Limb (tissue), 2 donors: ENCODE measurements at regions not wholly inside any gene's neighbourhood (a gene's known extent, or its start where the extent isn't known, plus 50 kb on each side); places are given as distances from the start of the nearest gene placed in this dataset.
"Not testable (repeated sequence)": the region's sequence is repeated elsewhere in the genome, so short reads cannot be mapped to it uniquely, and the experiment has no call there.

Experiments used
- DNase-seq, 2 donors: peaks; one replicate each; pipeline ENCODE4 v3.0.0-alpha.2; 2016; ENCODE audit errors: extremely low spot score in 2 of 2

GRCh38 chr2:91742973-91743490 is 3051.6 kb downstream of the RPIA start:
- DNase-seq: not testable (repeated sequence)

- DNase-seq: not testable (repeated sequence)
Observed at GRCh38 chr2:91743910-91744309, 3052.4 kb downstream of the RPIA start.

- not testable (repeated sequence) for DNase-seq
Observed at GRCh38 chr2:91744700-91745141, 3053.2 kb downstream of the RPIA start.

- DNase-seq: no peak
Observed at GRCh38 chr2:91748902-91749301, 3057.4 kb downstream of the RPIA start.

- DNase-seq: not testable (repeated sequence)
Observed at GRCh38 chr2:91749665-91750064, 3058.2 kb downstream of the RPIA start.

GRCh38 chr2:91759361-91759941 is 3068.0 kb downstream of the RPIA start:
- DNase-seq: not testable (repeated sequence)

- DNase-seq: not testable (repeated sequence)
Observed at GRCh38 chr2:91760672-91761071, 3069.2 kb downstream of the RPIA start.

- not testable (repeated sequence) for DNase-seq
Observed at GRCh38 chr2:91762312-91762711, 3070.8 kb downstream of the RPIA start.

- not testable (repeated sequence) for DNase-seq
Observed at GRCh38 chr2:91763710-91764109, 3072.2 kb downstream of the RPIA start.

- peak in 1 of 2 donors; percentile 52 for DNase-seq
Observed at GRCh38 chr2:91764581-91765002, 3073.1 kb downstream of the RPIA start.

- DNase-seq: not testable (repeated sequence)
Observed at GRCh38 chr2:91765018-91765754, 3073.7 kb downstream of the RPIA start.

- DNase-seq: not testable (repeated sequence)
Observed at GRCh38 chr2:91766349-91767048, 3075.0 kb downstream of the RPIA start.

- DNase-seq: not testable (repeated sequence)
Observed at GRCh38 chr2:91768301-91768700, 3076.8 kb downstream of the RPIA start.

GRCh38 chr2:91768997-91769396 is 3077.5 kb downstream of the RPIA start:
- DNase-seq: not testable (repeated sequence)

GRCh38 chr2:91770046-91770575 is 3078.6 kb downstream of the RPIA start:
- not testable (repeated sequence) for DNase-seq

- not testable (repeated sequence) for DNase-seq
Observed at GRCh38 chr2:91771604-91772003, 3080.1 kb downstream of the RPIA start.

- not testable (repeated sequence) for DNase-seq
Observed at GRCh38 chr2:91772240-91772937, 3080.9 kb downstream of the RPIA start.

GRCh38 chr2:91773810-91774209 is 3082.3 kb downstream of the RPIA start:
- not testable (repeated sequence) for DNase-seq

- not testable (repeated sequence) for DNase-seq
Observed at GRCh38 chr2:91775193-91775592, 3083.7 kb downstream of the RPIA start.

- DNase-seq: not testable (repeated sequence)
Observed at GRCh38 chr2:91780324-91780723, 3088.9 kb downstream of the RPIA start.

- not testable (repeated sequence) for DNase-seq
Observed at GRCh38 chr2:91809391-91809790, 3061.8 kb upstream of the TEKT4 start.
